ENCODE measurements at regions not wholly inside any gene's neighbourhood (a gene's known extent, or its start where the extent isn't known, plus 50 kb on each side); places are given as distances from the start of the nearest gene placed in this dataset.

- Histone ChIP-seq H3K79me2 (ENCODE audit: control insufficient read depth, insufficient read depth, low read length) (no peaks in the 10 kb centered on the region), H3K27ac (ENCODE audit: insufficient read depth, low read depth, low read length) (no peak overlapping the region), H3K4me3 (replicated peaks in 1 of 3; ENCODE audit: insufficient read depth in 1 of 3, low read depth in 1 of 3, low read length in 3 of 3) (no peak overlapping the region), H3K27me3 (ENCODE audit: control insufficient read depth in 2 of 2, insufficient read depth in 2 of 2, low read length in 2 of 2) (no peaks in the 10 kb centered on the region), H3K4me1 (ENCODE audit: control insufficient read depth, extremely low read depth, insufficient read depth, low read length) (no peaks in the 10 kb centered on the region), H4K20me1 (replicated peaks; ENCODE audit: control insufficient read depth, extremely low read depth, insufficient read depth, low read length) (no peaks in the 10 kb centered on the region), H2AFZ (ENCODE audit: low read depth, low read length) (no peak overlapping the region), H3K9me1 (replicated peaks; ENCODE audit: control insufficient read depth, extremely low read depth, insufficient read depth, low read length) (no peaks in the 10 kb centered on the region), H3K9me3 (replicated peaks; ENCODE audit: control insufficient read depth, insufficient read depth, low read length) (peaks cover under 1% of the 10 kb centered on the region), H3K36me3 (ENCODE audit: control insufficient read depth in 2 of 2, extremely low read depth in 1 of 2, insufficient read depth in 2 of 2, low read length in 2 of 2) (no peaks in the 10 kb centered on the region), H3K9ac (replicated peaks; ENCODE audit: extremely low read depth, insufficient read depth, low read length) (no peak overlapping the region), H3K4me2 (ENCODE audit: insufficient read depth, low read length) (no peak overlapping the region)
- dilution Hi-C loops (cut with MboI; ENCODE audit: extremely low pct_ligation_motif_present, low sequenced_read_pairs) (no loop called here), intact Hi-C loops (cut with micrococcal nuclease) (no loop called here)
- ChIA-PET POLR2A (no interaction called here), CTCF (no interaction called here)
- no TSS peak for BruUV-seq (replicated peaks)
- TF ChIP-seq FOS (IDR thresholded peaks at IDR 0.05; ENCODE audit: borderline replicate concordance, insufficient read depth, low read length): no peak
- TF ChIP-seq JUN (IDR thresholded peaks at IDR 0.05; ENCODE audit: borderline replicate concordance, insufficient read depth, insufficient read length, low read depth): peak; percentile 15
- TF ChIP-seq CTCF (IDR thresholded peaks at IDR 0.05; ENCODE audit: extremely low read depth in 1 of 2, insufficient read depth in 1 of 2, low read depth in 1 of 2, low read length in 2 of 2): no peak
- TF ChIP-seq EZH2 (IDR thresholded peaks at IDR 0.05; ENCODE audit: borderline replicate concordance, low read depth, low read length, severe bottlenecking): no peak
- FAIRE-seq: no peak
- no peak for DNase-seq (ENCODE audit: low read depth, low spot score)
Measured at GRCh38 chr19:28553005-28553404, 659.9 kb downstream of the UQCRFS1 start.

DNA sequence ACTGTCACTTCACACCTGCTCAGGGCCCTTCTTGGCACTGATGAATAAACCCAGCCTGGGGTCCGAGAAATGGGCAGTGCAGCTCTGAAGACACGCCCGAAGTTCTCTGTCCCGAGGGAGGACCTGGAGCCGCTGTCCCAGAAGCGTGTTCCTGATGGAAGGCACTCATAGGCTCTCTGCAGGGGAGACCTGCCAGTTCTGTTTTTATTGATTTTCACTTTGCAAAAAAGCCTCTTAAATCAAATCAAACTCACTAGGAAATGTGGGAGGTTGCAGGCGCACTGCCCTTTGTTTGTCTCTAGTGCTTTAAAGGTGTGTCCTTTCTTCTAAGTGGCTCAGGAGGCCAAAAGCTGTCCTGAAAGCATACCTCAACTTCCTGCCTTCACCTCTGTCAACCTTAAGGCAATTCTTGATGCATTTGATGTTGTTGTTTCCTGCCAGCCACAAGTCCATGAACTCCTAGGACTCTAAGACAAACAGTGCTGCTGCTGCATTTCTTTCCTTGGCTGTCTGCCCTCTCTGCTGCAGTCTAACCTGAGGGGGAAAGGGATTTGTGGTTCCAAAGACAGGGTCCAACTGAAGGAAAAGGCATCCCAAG, 663.2 kb downstream of the UQCRFS1 start:
- TF ChIP-seq CTCF (IDR thresholded peaks at IDR 0.05; ENCODE audit: extremely low read depth in 1 of 2, insufficient read depth in 1 of 2, low read depth in 1 of 2, low read length in 2 of 2) (no peak), GATA2 (IDR thresholded peaks at IDR 0.05; ENCODE audit: insufficient read depth, insufficient read length, low read depth, low read length) (no peak), MAX (IDR thresholded peaks at IDR 0.05; ENCODE audit: insufficient read depth, insufficient read length) (no peak), MYC (IDR thresholded peaks at IDR 0.05; ENCODE audit: low read depth, low read length) (no peak), FOS (IDR thresholded peaks at IDR 0.05; ENCODE audit: borderline replicate concordance, insufficient read depth, low read length) (no peak), JUN (IDR thresholded peaks at IDR 0.05; ENCODE audit: borderline replicate concordance, insufficient read depth, insufficient read length, low read depth) (no peak), POLR2AphosphoS5 (IDR thresholded peaks at IDR 0.05; ENCODE audit: insufficient read depth, low read depth, low read length) (no peak)

More for the DNA sequence above, 663.2 kb downstream of the UQCRFS1 start:
- Histone ChIP-seq H3K9me1 (replicated peaks; ENCODE audit: control insufficient read depth, extremely low read depth, insufficient read depth, low read length) (no peaks in the 10 kb centered on the region), H4K20me1 (replicated peaks; ENCODE audit: control insufficient read depth, extremely low read depth, insufficient read depth, low read length) (no peaks in the 10 kb centered on the region), H2AFZ (ENCODE audit: low read depth, low read length) (no peak overlapping the region), H3K36me3 (ENCODE audit: control insufficient read depth in 2 of 2, extremely low read depth in 1 of 2, insufficient read depth in 2 of 2, low read length in 2 of 2) (no peaks in the 10 kb centered on the region), H3K4me3 (replicated peaks in 1 of 3; ENCODE audit: insufficient read depth in 1 of 3, low read depth in 1 of 3, low read length in 3 of 3) (no peak overlapping the region), H3K9me3 (replicated peaks; ENCODE audit: control insufficient read depth, insufficient read depth, low read length) (peaks cover 2% of the 10 kb centered on the region), H3K79me2 (ENCODE audit: control insufficient read depth, insufficient read depth, low read length) (no peaks in the 10 kb centered on the region), H3K4me2 (ENCODE audit: insufficient read depth, low read length) (no peak overlapping the region), H3K27ac (ENCODE audit: insufficient read depth, low read depth, low read length) (no peak overlapping the region), H3K9ac (replicated peaks; ENCODE audit: extremely low read depth, insufficient read depth, low read length) (no peak overlapping the region), H3K27me3 (ENCODE audit: control insufficient read depth in 2 of 2, insufficient read depth in 2 of 2, low read length in 2 of 2) (no peaks in the 10 kb centered on the region), H3K4me1 (ENCODE audit: control insufficient read depth, extremely low read depth, insufficient read depth, low read length) (no peaks in the 10 kb centered on the region)
- no peak for FAIRE-seq
- dilution Hi-C loops (cut with MboI; ENCODE audit: extremely low pct_ligation_motif_present, low sequenced_read_pairs) (no loop called here), intact Hi-C loops (cut with micrococcal nuclease) (no loop called here)
- BruUV-seq (replicated peaks): no TSS peak
- ChIA-PET CTCF (no interaction called here), POLR2A (no interaction called here)
- DNase-seq (ENCODE audit: low read depth, low spot score): no peak

All from endothelial cell of umbilical vein (primary cell).